ENCODE measurements at regions not wholly inside any gene's neighbourhood (a gene's known extent, or its start where the extent isn't known, plus 50 kb on each side); places are given as distances from the start of the nearest gene placed in this dataset.

- ATAC-seq (no peak), DNase-seq (peak; percentile 60)
- intact Hi-C loops (cut with micrococcal nuclease) = no loop called here
- POLR2A ChIA-PET (ENCODE audit: unreplicated experiment) = interaction anchor here (0.6 kb wide), 1 partner anchor 31 kb away, joined by 10 read pairs; no protein-coding TSS in a partner anchor
- peaks cover 3% of the 10 kb centered on the region; the same call in 1 of the 2 replicates for H3K9me3 ChIP-seq (ENCODE audit: low read length)
- H3K79me2 ChIP-seq (ENCODE audit: low read length) = no peaks in the 10 kb centered on the region
- H3K9me2 ChIP-seq (replicated peaks; ENCODE audit: low read length) = no peaks in the 10 kb centered on the region
- no peak overlapping the region for H2AFZ ChIP-seq (ENCODE audit: low read length)
- no peak overlapping the region for H3K9ac ChIP-seq (ENCODE audit: low read length)
- TF ChIP-seq EZH2 (IDR thresholded peaks at IDR 0.05; ENCODE audit: low read length, unreplicated experiment) (no peak), CTCF (conservative IDR thresholded peaks at IDR 0.05; ENCODE audit: low read depth, low read length) (no peak), EZH2phosphoT487 (IDR thresholded peaks at IDR 0.05; ENCODE audit: borderline replicate concordance, low read length) (no peak)
- no peak overlapping the region for H3K4me3 ChIP-seq (ENCODE audit: low read length)
- no peaks in the 10 kb centered on the region for H3K36me3 ChIP-seq (ENCODE audit: low read depth, low read length)
- H4K20me1 ChIP-seq (ENCODE audit: low read length) = no peaks in the 10 kb centered on the region
- H3K4me1 ChIP-seq (ENCODE audit: insufficient read depth, low read length) = peaks cover 8% of the 10 kb centered on the region; the same call in 1 of the 2 replicates
- H3F3A ChIP-seq (ENCODE audit: low read length, unreplicated experiment) = no peaks in the 10 kb centered on the region
- H3K27me3 ChIP-seq (ENCODE audit: low read length) = no peaks in the 10 kb centered on the region
- no peak overlapping the region for H3K4me2 ChIP-seq (ENCODE audit: low read length)
- no TSS peak for BruUV-seq (replicated peaks)
- H3K27ac ChIP-seq (ENCODE audit: low read length) = no peak overlapping the region
- CTCF ChIA-PET = no interaction called here
Measured at GRCh38 chr13:36766295-36766694, 52.7 kb upstream of the RFXAP start.

DNA sequence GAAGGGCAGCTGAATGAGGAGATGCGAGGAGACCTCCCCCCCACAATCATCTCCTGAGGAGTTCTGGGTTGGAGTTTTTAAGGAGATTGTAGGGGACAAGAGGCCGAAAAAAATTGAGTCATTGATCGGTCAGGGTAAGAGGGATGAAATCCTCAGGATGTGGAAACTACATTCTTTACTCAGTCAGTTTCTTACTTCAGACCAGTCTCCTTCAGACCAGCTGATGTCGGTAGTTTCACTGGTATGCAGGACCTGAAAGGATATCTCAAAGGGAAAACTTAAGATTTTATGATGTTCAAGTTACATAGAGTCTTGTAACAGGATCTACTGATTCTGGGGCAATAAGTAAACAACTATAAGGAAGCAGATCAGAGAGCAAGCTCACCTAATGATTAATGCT lies 51.7 kb upstream of the RFXAP start:
- no peaks in the 10 kb centered on the region for H3K27me3 ChIP-seq (ENCODE audit: low read length)
- peaks cover 3% of the 10 kb centered on the region; the same call in 1 of the 2 replicates for H3K9me3 ChIP-seq (ENCODE audit: low read length)
- no peaks in the 10 kb centered on the region for H3K79me2 ChIP-seq (ENCODE audit: low read length)
- ChIA-PET CTCF (no interaction called here), POLR2A (ENCODE audit: unreplicated experiment) (no interaction called here)
- TF ChIP-seq EZH2phosphoT487 (IDR thresholded peaks at IDR 0.05; ENCODE audit: borderline replicate concordance, low read length) (no peak), EZH2 (IDR thresholded peaks at IDR 0.05; ENCODE audit: low read length, unreplicated experiment) (no peak), CTCF (conservative IDR thresholded peaks at IDR 0.05; ENCODE audit: low read depth, low read length) (no peak)
- no peak overlapping the region for H3K4me2 ChIP-seq (ENCODE audit: low read length)
- BruUV-seq (replicated peaks) = no TSS peak
- DNase-seq = no peak
- no peaks in the 10 kb centered on the region for H4K20me1 ChIP-seq (ENCODE audit: low read length)
- H3K4me3 ChIP-seq (ENCODE audit: low read length) = no peak overlapping the region
- no peak for ATAC-seq
- H3K9me2 ChIP-seq (replicated peaks; ENCODE audit: low read length) = no peaks in the 10 kb centered on the region
- peaks cover 4% of the 10 kb centered on the region; the same call in 1 of the 2 replicates for H3K4me1 ChIP-seq (ENCODE audit: insufficient read depth, low read length)
- H3K36me3 ChIP-seq (ENCODE audit: low read depth, low read length) = no peaks in the 10 kb centered on the region
- H3K9ac ChIP-seq (ENCODE audit: low read length) = no peak overlapping the region
- H3K27ac ChIP-seq (ENCODE audit: low read length) = no peak overlapping the region
- no peaks in the 10 kb centered on the region for H3F3A ChIP-seq (ENCODE audit: low read length, unreplicated experiment)
- H2AFZ ChIP-seq (ENCODE audit: low read length) = no peak overlapping the region
- intact Hi-C loops (cut with micrococcal nuclease) = no loop called here

DNA sequence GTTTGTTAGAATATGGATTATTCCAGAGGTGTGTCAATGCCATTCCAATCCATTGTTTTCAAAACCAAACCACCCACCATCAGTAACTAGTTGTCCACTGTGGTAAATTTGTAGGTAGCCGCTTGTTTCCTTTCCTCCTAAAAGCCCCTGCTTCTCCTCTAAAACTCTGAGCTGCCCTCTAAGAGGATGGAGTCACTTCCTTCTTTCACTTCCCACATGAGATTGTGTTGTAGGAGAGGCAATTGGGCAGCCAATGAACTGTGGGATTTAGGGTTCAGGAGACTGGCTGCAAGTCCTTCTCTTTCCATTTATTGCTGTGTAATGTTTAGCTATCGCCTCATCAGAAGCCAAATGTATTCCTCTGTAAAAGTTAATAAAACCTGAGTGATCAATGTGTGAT lies 49.9 kb upstream of the RFXAP start:
- no peaks in the 10 kb centered on the region for H3F3A ChIP-seq (ENCODE audit: low read length, unreplicated experiment)
- ChIA-PET POLR2A (ENCODE audit: unreplicated experiment) (no interaction called here), CTCF (no interaction called here)
- no peak overlapping the region for H3K4me2 ChIP-seq (ENCODE audit: low read length)
- no peaks in the 10 kb centered on the region for H4K20me1 ChIP-seq (ENCODE audit: low read length)
- no peak overlapping the region for H2AFZ ChIP-seq (ENCODE audit: low read length)
- no peaks in the 10 kb centered on the region for H3K9me2 ChIP-seq (replicated peaks; ENCODE audit: low read length)
- no peak overlapping the region for H3K9ac ChIP-seq (ENCODE audit: low read length)
- H3K27me3 ChIP-seq (ENCODE audit: low read length) = no peaks in the 10 kb centered on the region; the same call in 1 of the 2 replicates
- H3K4me3 ChIP-seq (ENCODE audit: low read length) = no peak overlapping the region
- no peaks in the 10 kb centered on the region for H3K36me3 ChIP-seq (ENCODE audit: low read depth, low read length)
- DNase-seq = no peak
- intact Hi-C loops (cut with micrococcal nuclease) = no loop called here
- no peak for ATAC-seq
- no peak for TF ChIP-seq CTCF (conservative IDR thresholded peaks at IDR 0.05; ENCODE audit: low read depth, low read length)
- TF ChIP-seq EZH2phosphoT487 (IDR thresholded peaks at IDR 0.05; ENCODE audit: borderline replicate concordance, low read length) = no peak
- TF ChIP-seq EZH2 (IDR thresholded peaks at IDR 0.05; ENCODE audit: low read length, unreplicated experiment) = no peak
- H3K9me3 ChIP-seq (ENCODE audit: low read length) = peaks cover 3% of the 10 kb centered on the region; the same call in 1 of the 2 replicates
- no peaks in the 10 kb centered on the region for H3K79me2 ChIP-seq (ENCODE audit: low read length)
- BruUV-seq (replicated peaks) = no TSS peak
- H3K4me1 ChIP-seq (ENCODE audit: insufficient read depth, low read length) = peaks cover 4% of the 10 kb centered on the region; the same call in 1 of the 2 replicates
- no peak overlapping the region for H3K27ac ChIP-seq (ENCODE audit: low read length)
